NCI-H446 (cell line): ENCODE measurements at regions not wholly inside any gene's neighbourhood (a gene's known extent, or its start where the extent isn't known, plus 50 kb on each side); places are given as distances from the start of the nearest gene placed in this dataset.

Source experiments
- DNase-seq, 2 experiments: peaks; one replicate each; lab custom pipeline; 2025; lab: John Stamatoyannopoulos, UW

GRCh38 chr12:63090716-63091115, 60.3 kb downstream of the AVPR1A start:
- no peak for DNase-seq

GRCh38 chr12:63086149-63086915, 64.7 kb downstream of the AVPR1A start:
- DNase-seq = no peak

- no peak for DNase-seq
These were observed 65.9 kb downstream of the AVPR1A start for GRCh38 chr12:63085120-63085519.

GRCh38 chr12:63084501-63084900, 66.5 kb downstream of the AVPR1A start:
- no peak for DNase-seq

GRCh38 chr12:63083046-63083445, 68.0 kb downstream of the AVPR1A start:
- DNase-seq = no peak

GRCh38 chr12:63079791-63080502, 71.1 kb downstream of the AVPR1A start:
- no peak for DNase-seq

GRCh38 chr12:63078906-63079305, 72.1 kb downstream of the AVPR1A start:
- no peak for DNase-seq

- no peak for DNase-seq
These were observed 75.5 kb downstream of the AVPR1A start for GRCh38 chr12:63075376-63076060.

- no peak for DNase-seq
These were observed 80.3 kb downstream of the AVPR1A start for GRCh38 chr12:63070709-63071108.

GRCh38 chr12:63069860-63070617, 81.0 kb downstream of the AVPR1A start:
- DNase-seq = no peak

- peak in 1 of 2 experiments; percentile 52 for DNase-seq
These were observed 82.1 kb downstream of the AVPR1A start for GRCh38 chr12:63068857-63069442.

GRCh38 chr12:63066782-63067181, 84.2 kb downstream of the AVPR1A start:
- DNase-seq = no peak

- no peak for DNase-seq
These were observed 84.9 kb downstream of the AVPR1A start for GRCh38 chr12:63066136-63066535.

- DNase-seq = no peak
These were observed 86.9 kb downstream of the AVPR1A start for GRCh38 chr12:63064080-63064479.

GRCh38 chr12:63056649-63057048, 94.4 kb downstream of the AVPR1A start:
- no peak for DNase-seq

GRCh38 chr12:63052696-63053095, 98.3 kb downstream of the AVPR1A start:
- no peak for DNase-seq

GRCh38 chr12:63047146-63047545, 103.9 kb downstream of the AVPR1A start:
- DNase-seq = no peak

- no peak for DNase-seq
These were observed 105.8 kb downstream of the AVPR1A start for GRCh38 chr12:63045020-63045860.

GRCh38 chr12:63042646-63043045, 107.7 kb upstream of the PPM1H start:
- no peak for DNase-seq

- DNase-seq = no peak
These were observed 106.7 kb upstream of the PPM1H start for GRCh38 chr12:63041601-63042000.
